GM13977 (cell line): ENCODE measurements at regions not wholly inside any gene's neighbourhood (a gene's known extent, or its start where the extent isn't known, plus 50 kb on each side); places are given as distances from the start of the nearest gene placed in this dataset.

Source experiments
- DNase-seq: peaks from one replicate; pipeline ENCODE4 v3.0.0; 2012; ENCODE audit warnings: low spot score
- in situ Hi-C: fragments of 300-500 bp; cut with MboI; formaldehyde crosslinking; loops from one replicate; pipeline ENCODE4 v1.12.0; 2022; ENCODE audit warnings: low sequenced_read_pairs, low pct_unique_long_range_greater_than_20kb, mixed read lengths, inconsistent platforms; ENCODE audit not compliant: unreplicated experiment
- TF ChIP-seq, protein P1 (sequence below): IDR thresholded peaks from 2 replicates; pipeline ENCODE4 v1.5.1; 2012; ENCODE audit warnings: mild to moderate bottlenecking, control low read depth; ENCODE audit not compliant: insufficient read depth; ENCODE audit errors: extremely low read depth, missing control alignments

DNA sequence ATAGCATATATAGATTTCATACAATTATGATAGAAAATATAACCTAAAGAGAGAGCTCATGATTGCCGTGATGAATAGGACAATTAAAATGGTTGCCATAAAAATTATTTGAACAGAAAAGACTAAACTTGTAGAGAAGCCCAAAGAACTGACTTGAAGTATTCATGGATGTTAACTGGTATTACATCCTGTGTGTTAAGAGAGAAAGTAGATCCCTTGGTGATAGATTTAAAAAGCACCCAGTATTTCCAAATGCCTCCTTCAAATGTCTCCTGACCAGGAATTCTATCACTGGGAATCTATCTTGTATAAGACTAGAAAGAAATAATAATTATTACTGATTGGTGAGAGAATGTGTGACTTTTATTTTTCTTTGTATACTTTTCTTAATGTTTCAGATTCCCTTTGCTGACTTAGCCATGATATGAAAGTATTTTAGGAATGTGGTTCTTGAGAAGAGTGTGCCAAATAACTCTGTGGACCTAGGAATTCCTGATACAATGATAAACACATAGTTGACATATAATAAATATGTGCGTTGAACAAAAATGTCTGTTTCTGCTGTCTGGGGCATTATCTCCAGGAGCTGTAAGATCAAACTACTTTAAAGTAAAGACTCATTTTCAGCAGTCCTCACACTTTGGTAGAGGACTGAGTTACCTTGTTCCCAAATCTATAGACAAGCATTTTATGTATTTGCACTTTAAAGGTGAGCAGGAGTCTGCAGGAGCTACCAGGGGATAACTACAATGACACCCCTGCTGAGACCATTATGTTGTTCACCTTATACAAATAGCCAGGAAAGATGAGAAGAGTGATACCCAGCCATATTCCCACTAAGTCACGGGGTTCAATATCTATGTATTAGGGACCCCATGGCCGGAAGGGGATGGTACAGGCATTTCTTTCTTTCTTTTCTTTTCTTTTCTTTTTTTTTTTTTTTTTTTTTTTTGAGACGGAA lies 211.1 kb upstream of the TLE4 start:
- no peak for DNase-seq
- in situ Hi-C loops, result no loop called here

DNA sequence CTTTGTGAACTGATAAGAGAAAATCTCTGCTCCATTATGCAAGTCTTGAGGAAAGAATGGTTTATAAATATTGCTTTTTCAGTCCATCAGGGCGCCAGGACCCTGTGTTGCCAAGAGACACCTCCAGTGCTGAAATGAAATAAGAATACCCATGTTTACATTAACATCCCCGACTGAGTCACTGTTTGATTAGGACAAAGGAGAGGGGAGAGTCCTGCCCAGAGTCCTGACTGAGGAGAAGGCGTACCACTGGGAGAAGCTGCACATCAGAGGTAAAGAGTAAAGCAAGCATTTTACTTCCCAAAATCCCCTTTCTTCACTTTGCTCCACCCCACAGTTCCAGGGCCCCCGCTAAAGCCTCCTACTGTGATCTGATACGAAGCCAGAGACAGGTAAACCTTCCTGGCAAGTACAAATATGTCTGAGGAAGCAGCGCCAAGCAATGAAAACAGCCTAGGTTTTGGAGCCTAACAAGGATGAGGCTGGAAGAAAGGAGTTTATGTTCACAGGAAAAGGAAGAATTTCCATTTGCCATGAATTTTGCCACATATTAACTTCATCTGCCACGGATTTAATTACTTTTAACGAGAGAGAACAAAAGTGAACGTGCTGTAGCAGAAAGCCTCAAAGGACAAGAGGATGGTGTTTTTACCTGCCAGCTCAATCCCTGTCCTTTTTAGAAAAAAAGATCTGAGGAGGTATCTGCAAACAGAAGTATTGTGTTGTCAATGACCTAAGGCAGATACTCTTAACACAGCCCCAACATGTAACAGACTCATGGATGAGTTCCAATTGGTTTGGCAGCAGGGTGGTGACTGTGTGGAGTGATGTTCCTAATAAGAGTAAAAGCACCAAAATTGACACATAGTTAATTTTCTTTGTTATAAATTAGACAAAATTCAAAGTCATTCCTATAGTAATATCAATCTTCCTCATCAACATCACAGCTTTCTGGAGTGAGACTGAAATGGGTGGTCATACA lies 209.4 kb upstream of the TLE4 start:
- in situ Hi-C loops, result no loop called here
- TF ChIP-seq, protein P1, sequence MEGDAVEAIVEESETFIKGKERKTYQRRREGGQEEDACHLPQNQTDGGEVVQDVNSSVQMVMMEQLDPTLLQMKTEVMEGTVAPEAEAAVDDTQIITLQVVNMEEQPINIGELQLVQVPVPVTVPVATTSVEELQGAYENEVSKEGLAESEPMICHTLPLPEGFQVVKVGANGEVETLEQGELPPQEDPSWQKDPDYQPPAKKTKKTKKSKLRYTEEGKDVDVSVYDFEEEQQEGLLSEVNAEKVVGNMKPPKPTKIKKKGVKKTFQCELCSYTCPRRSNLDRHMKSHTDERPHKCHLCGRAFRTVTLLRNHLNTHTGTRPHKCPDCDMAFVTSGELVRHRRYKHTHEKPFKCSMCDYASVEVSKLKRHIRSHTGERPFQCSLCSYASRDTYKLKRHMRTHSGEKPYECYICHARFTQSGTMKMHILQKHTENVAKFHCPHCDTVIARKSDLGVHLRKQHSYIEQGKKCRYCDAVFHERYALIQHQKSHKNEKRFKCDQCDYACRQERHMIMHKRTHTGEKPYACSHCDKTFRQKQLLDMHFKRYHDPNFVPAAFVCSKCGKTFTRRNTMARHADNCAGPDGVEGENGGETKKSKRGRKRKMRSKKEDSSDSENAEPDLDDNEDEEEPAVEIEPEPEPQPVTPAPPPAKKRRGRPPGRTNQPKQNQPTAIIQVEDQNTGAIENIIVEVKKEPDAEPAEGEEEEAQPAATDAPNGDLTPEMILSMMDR, result no peak
- no peak for DNase-seq

More for the DNA sequence above, 211.1 kb upstream of the TLE4 start:
- TF ChIP-seq, protein P1, result no peak

DNA sequence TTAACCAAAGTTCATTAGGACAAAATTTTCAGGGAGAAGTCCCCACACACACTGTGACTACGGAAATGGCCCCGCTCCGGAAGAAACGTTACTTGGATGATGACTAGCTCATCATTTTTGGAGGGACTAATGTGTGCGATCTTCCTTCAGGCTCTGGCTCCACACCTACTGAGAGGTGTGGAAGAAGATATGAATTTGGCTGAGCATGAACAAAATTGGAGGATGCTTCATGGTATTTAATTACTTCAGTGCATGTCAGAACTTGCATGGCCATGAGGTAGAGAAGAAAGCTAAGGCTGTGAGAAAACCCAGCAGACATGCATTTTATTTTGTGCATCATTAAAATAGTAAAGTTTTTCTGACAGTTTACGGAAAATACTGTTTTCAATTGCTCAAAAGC lies 202.1 kb upstream of the TLE4 start:
- DNase-seq, result no peak
- in situ Hi-C loops, result no loop called here
- TF ChIP-seq, protein P1, result no peak

DNA sequence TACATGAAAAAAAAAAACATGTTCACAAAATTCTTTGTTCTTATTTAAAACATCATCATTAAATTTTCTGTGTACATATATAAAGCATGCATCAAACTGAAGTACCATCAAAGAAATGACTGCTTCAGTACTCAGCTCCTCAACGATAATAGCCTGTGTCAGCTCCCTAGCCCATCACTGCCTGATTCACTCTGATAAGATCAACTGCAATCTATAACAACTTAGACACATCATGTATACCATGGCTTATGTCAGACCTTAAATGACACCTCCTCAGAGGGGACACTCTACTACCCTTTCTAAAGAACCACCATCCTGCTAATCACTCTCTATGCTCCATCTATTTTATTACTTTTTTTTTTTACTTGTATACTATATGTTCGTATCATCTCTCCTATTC lies 200.5 kb upstream of the TLE4 start:
- DNase-seq, result no peak
- TF ChIP-seq, protein P1, result no peak
- in situ Hi-C loops, result no loop called here

DNA sequence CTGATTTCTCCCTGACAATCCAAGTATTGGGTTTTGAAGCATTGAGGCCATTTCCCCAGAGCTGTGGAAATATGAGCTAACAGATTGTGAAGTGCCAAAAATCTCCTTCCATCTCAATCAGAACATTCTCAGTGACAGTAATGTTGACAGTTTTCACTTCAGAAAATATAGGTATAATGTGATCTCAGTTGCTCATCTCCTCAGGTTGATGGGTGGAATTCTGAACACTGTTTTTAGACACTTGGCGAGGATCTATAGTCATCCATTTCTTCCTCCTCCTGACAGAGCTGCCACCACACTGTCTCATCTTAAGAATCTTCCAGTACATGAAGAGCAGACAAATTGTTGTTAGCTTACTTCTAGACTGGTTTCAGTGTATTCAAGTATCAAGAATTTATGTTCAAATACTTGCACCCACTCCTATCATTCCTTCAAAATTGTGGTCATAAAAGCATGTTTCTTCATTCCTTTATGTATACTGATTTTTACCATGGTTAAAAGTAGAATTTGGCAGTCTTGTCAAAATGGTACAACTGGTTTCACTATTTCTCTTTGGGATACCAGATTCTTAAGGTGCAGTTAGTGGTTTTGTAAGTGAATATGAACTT lies 199.7 kb upstream of the TLE4 start:
- in situ Hi-C loops, result no loop called here
- DNase-seq, result no peak
- TF ChIP-seq, protein P1, result no peak

DNA sequence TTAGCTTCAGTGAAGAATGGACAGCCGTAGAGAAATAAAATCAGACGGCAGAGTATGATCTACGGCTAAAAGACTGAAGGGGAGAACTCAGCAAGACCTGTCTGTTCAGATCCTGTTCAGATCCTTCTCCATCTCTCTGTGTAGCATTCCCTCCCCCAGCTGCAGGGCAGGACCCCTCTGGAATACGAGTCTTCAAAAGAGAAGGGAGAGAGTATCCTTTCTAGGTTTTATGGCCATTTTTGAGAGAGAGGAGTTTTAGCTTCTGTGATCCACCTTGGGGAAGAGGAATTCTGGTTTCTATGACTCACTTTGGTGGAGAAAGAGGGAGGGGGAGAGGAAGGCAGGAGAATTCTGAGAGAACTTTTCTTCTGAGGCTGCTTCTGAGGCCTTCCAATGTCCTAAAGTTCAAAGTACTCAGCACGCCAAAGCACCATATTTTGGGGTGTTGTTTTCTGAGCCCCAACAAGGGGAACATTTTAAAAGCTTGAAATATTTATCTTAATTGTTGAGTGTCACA lies 194.4 kb upstream of the TLE4 start:
- DNase-seq, result no peak
- TF ChIP-seq, protein P1, result no peak
- in situ Hi-C loops, result no loop called here
